Loucy (cell line): ENCODE measurements at regions not wholly inside any gene's neighbourhood (a gene's known extent, or its start where the extent isn't known, plus 50 kb on each side); places are given as distances from the start of the nearest gene placed in this dataset.
"Not testable (repeated sequence)": the region's sequence is repeated elsewhere in the genome, so short reads cannot be mapped to it uniquely, and the experiment has no call there.

Source experiments
- CTCF ChIP-seq: fragments of 200-600 bp; sonication (generic); conservative IDR thresholded peaks from 2 replicates; pipeline ENCODE4 v1.5.1; 2014; ENCODE audit warnings: mild to moderate bottlenecking, antibody characterized with exemption, low read length
- EZH2phosphoT487 ChIP-seq: fragments of 200-600 bp; IDR thresholded peaks from 2 replicates; pipeline ENCODE4 v1.6.1; 2018; ENCODE audit warnings: antibody characterized with exemption, mild to moderate bottlenecking, moderate library complexity, borderline replicate concordance

DNA sequence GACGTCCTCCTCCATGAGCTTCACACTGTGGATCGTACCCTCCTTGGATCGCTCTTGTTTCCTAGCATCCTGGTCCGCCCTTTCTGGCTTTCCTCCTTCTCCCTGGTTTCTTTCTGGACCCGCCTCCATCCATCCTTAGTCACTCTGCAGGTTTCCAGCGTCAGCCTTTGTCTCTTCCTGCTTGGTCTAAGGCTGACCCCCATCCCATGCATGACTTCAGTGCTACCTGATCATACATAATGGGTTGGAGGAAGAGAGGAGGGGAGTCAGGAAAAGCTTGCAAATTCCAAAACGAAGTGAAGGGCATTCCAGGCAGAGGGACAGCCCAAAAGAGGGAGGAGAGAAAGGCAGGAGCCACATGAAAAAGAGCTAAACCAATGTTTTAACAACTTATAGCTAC lies 156.9 kb upstream of the NBPF12 start:
- not testable (repeated sequence) for TF ChIP-seq CTCF, EZH2phosphoT487
